ENCODE measurements at regions not wholly inside any gene's neighbourhood (a gene's known extent, or its start where the extent isn't known, plus 50 kb on each side); places are given as distances from the start of the nearest gene placed in this dataset.
A peak's percentile ranks its signal among the peaks of the same experiment; 100 is the strongest.
"Not testable (repeated sequence)": the region's sequence is repeated elsewhere in the genome, so short reads cannot be mapped to it uniquely, and the experiment has no call there.

DNA sequence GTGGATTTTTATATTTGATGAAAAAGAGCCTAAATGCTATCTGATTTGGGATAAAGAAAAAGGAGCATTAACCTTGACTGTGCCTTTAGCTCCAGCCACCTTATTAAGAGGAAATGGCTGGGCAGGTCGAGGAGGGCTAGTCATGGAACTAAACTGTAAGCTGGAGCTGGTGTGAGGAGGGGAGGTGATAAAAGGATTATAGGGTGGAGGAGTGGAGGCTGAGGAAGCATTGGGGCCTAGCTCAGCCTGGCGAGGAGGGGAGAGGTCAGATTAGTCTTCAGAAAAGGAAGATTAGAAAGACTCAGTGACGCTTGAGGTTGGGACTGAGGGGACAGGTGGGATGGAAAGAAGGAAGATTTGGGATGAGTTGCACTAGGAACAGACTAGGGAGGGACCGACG is 222.7 kb downstream of the OTOP1 start:
- not testable (repeated sequence) for DNase-seq; H3K9me3 ChIP-seq (ENCODE audit: insufficient read depth, low read depth, low read length); H3K18ac ChIP-seq (ENCODE audit: low read length); H4K12ac ChIP-seq (ENCODE audit: low read depth, low read length); H3K23ac ChIP-seq (ENCODE audit: low read length); H2BK12ac ChIP-seq (ENCODE audit: low read length); H3K27ac ChIP-seq (ENCODE audit: low read depth, low read length); H3K79me2 ChIP-seq (ENCODE audit: control insufficient read depth, insufficient read depth, low read length, poor library complexity); H2AK5ac ChIP-seq (ENCODE audit: low read length); H3K4me1 ChIP-seq (ENCODE audit: control insufficient read depth in 1 of 2, insufficient read depth in 2 of 2, low read length in 2 of 2); H2BK5ac ChIP-seq (ENCODE audit: low read depth, low read length, poor library complexity); H2AFZ ChIP-seq (ENCODE audit: insufficient read depth, low read length, poor library complexity); H2BK120ac ChIP-seq (ENCODE audit: insufficient read depth, low read length, poor library complexity); H3K4ac ChIP-seq (ENCODE audit: low read depth, low read length); H3K36me3 ChIP-seq (ENCODE audit: control insufficient read depth in 1 of 2, insufficient read depth in 2 of 2, low read length in 2 of 2); H3K79me1 ChIP-seq (ENCODE audit: low read length); H3K4me2 ChIP-seq (ENCODE audit: low read length); H3K14ac ChIP-seq (ENCODE audit: low read length); H3K9ac ChIP-seq (ENCODE audit: low read length); H4K8ac ChIP-seq (ENCODE audit: low read depth, low read length); H4K91ac ChIP-seq (ENCODE audit: low read depth, low read length); H3K27me3 ChIP-seq (ENCODE audit: insufficient read depth, low read length); H3K4me3 ChIP-seq (ENCODE audit: low read depth, low read length)
- no CpG with 5 or more reads among the region's 5 CpGs for WGBS (ENCODE audit: extremely low coverage, insufficient coverage, insufficient read length)

DNA sequence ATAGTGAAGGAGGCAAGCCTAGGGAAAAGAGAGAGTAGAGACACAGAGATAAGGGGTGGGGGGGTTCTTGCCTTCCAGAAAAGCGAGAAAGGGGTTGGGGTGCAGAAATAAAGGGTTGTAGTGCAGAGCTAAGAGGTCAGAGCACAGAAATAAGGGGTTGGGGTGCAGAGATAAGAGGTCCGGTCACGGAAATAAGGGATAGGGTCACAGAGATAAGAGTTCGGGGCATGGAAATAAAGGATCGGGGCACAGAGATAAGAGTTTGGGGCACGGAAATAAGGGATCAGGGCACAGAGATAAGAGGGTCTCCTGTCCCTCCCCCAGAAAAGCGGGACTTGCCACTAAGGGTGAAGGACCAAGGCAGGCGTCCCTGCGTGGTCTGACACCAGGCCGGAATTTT is 222.0 kb downstream of the OTOP1 start:
- H3K18ac ChIP-seq (ENCODE audit: low read length); H3K27ac ChIP-seq (ENCODE audit: low read depth, low read length); DNase-seq; H3K79me2 ChIP-seq (ENCODE audit: control insufficient read depth, insufficient read depth, low read length, poor library complexity); H2AK5ac ChIP-seq (ENCODE audit: low read length); H2AFZ ChIP-seq (ENCODE audit: insufficient read depth, low read length, poor library complexity); H3K14ac ChIP-seq (ENCODE audit: low read length); H4K91ac ChIP-seq (ENCODE audit: low read depth, low read length); H3K4me2 ChIP-seq (ENCODE audit: low read length); H3K4ac ChIP-seq (ENCODE audit: low read depth, low read length); H2BK12ac ChIP-seq (ENCODE audit: low read length); H3K27me3 ChIP-seq (ENCODE audit: insufficient read depth, low read length); H3K4me3 ChIP-seq (ENCODE audit: low read depth, low read length); H2BK5ac ChIP-seq (ENCODE audit: low read depth, low read length, poor library complexity); H4K8ac ChIP-seq (ENCODE audit: low read depth, low read length); H2BK120ac ChIP-seq (ENCODE audit: insufficient read depth, low read length, poor library complexity); H3K23ac ChIP-seq (ENCODE audit: low read length); H4K12ac ChIP-seq (ENCODE audit: low read depth, low read length); H3K36me3 ChIP-seq (ENCODE audit: control insufficient read depth in 1 of 2, insufficient read depth in 2 of 2, low read length in 2 of 2); H3K9ac ChIP-seq (ENCODE audit: low read length); H3K4me1 ChIP-seq (ENCODE audit: control insufficient read depth in 1 of 2, insufficient read depth in 2 of 2, low read length in 2 of 2); H3K9me3 ChIP-seq (ENCODE audit: insufficient read depth, low read depth, low read length); H3K79me1 ChIP-seq (ENCODE audit: low read length): not testable (repeated sequence)
- WGBS (ENCODE audit: extremely low coverage, insufficient coverage, insufficient read length), result no CpG with 5 or more reads among the region's 10 CpGs

DNA sequence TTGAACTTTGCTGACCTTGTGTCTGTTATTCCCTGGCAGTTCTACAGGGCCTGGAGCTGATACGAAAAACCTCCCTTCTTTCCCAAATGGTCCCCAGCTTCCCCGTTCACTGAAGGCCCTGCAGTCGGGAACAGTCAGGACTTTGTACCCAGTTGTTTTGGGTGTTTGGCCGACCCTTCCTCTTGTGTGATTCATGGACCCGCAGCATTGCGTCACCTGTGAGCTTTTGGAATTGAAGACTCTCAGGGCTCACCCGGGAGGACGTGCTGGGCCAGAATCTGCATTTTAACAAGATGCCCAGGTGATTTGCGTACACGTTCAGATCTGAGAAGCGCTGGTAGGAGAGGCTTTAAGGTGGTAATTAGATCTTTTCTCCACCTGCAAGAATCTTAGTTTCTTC is 220.4 kb downstream of the OTOP1 start:
- H3K36me3 ChIP-seq (ENCODE audit: control insufficient read depth in 1 of 2, insufficient read depth in 2 of 2, low read length in 2 of 2); H3K4me3 ChIP-seq (ENCODE audit: low read depth, low read length); H3K27me3 ChIP-seq (ENCODE audit: insufficient read depth, low read length); H4K12ac ChIP-seq (ENCODE audit: low read depth, low read length); H3K27ac ChIP-seq (ENCODE audit: low read depth, low read length); H2AK5ac ChIP-seq (ENCODE audit: low read length); H3K9ac ChIP-seq (ENCODE audit: low read length); H3K4ac ChIP-seq (ENCODE audit: low read depth, low read length); H2AFZ ChIP-seq (ENCODE audit: insufficient read depth, low read length, poor library complexity); H2BK12ac ChIP-seq (ENCODE audit: low read length); H3K14ac ChIP-seq (ENCODE audit: low read length); H4K91ac ChIP-seq (ENCODE audit: low read depth, low read length); H2BK120ac ChIP-seq (ENCODE audit: insufficient read depth, low read length, poor library complexity); H4K8ac ChIP-seq (ENCODE audit: low read depth, low read length); H2BK5ac ChIP-seq (ENCODE audit: low read depth, low read length, poor library complexity); H3K79me2 ChIP-seq (ENCODE audit: control insufficient read depth, insufficient read depth, low read length, poor library complexity); H3K4me1 ChIP-seq (ENCODE audit: control insufficient read depth in 1 of 2, insufficient read depth in 2 of 2, low read length in 2 of 2); H3K9me3 ChIP-seq (ENCODE audit: insufficient read depth, low read depth, low read length); H3K79me1 ChIP-seq (ENCODE audit: low read length); H3K23ac ChIP-seq (ENCODE audit: low read length); H3K4me2 ChIP-seq (ENCODE audit: low read length); H3K18ac ChIP-seq (ENCODE audit: low read length): not testable (repeated sequence)
- DNase-seq, result peak; percentile 54 to 84
- no CpG with 5 or more reads among the region's 11 CpGs for WGBS (ENCODE audit: extremely low coverage, insufficient coverage, insufficient read length)

DNA sequence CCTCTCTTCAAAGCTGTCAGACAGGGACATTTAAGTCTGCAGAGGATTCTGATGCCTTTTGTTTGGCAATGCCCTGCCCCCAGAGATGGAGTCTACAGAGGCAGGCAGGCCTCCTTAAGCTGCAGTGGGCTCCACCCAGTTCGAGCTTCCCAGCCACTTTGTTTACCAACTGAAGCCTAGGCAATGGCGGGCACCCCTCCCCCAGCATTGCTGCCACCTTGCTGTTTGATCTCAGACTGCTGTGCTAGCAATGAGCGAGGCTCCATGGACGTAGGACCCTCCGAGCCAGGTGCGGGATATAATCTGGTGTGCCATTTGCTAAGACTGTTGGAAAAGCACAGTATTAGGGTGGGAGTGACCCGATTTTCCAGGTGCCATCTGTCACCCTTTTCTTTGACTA is 207.7 kb downstream of the OTOP1 start:
- H3K4me2 ChIP-seq (ENCODE audit: low read length); H3K4me3 ChIP-seq (ENCODE audit: low read depth, low read length); H3K27ac ChIP-seq (ENCODE audit: low read depth, low read length); H2BK120ac ChIP-seq (ENCODE audit: insufficient read depth, low read length, poor library complexity); H3K4me1 ChIP-seq (ENCODE audit: control insufficient read depth in 1 of 2, insufficient read depth in 2 of 2, low read length in 2 of 2); H3K9me3 ChIP-seq (ENCODE audit: insufficient read depth, low read depth, low read length); H2BK12ac ChIP-seq (ENCODE audit: low read length); H2AFZ ChIP-seq (ENCODE audit: insufficient read depth, low read length, poor library complexity); H3K79me1 ChIP-seq (ENCODE audit: low read length); H3K27me3 ChIP-seq (ENCODE audit: insufficient read depth, low read length); H2AK5ac ChIP-seq (ENCODE audit: low read length); H3K9ac ChIP-seq (ENCODE audit: low read length); H3K36me3 ChIP-seq (ENCODE audit: control insufficient read depth in 1 of 2, insufficient read depth in 2 of 2, low read length in 2 of 2); H3K18ac ChIP-seq (ENCODE audit: low read length); DNase-seq; H3K4ac ChIP-seq (ENCODE audit: low read depth, low read length); H3K23ac ChIP-seq (ENCODE audit: low read length); H3K79me2 ChIP-seq (ENCODE audit: control insufficient read depth, insufficient read depth, low read length, poor library complexity); H4K91ac ChIP-seq (ENCODE audit: low read depth, low read length); H4K8ac ChIP-seq (ENCODE audit: low read depth, low read length); H3K14ac ChIP-seq (ENCODE audit: low read length); H2BK5ac ChIP-seq (ENCODE audit: low read depth, low read length, poor library complexity); H4K12ac ChIP-seq (ENCODE audit: low read depth, low read length): not testable (repeated sequence)
- WGBS (ENCODE audit: extremely low coverage, insufficient coverage, insufficient read length), result no CpG with 5 or more reads among the region's 7 CpGs

DNA sequence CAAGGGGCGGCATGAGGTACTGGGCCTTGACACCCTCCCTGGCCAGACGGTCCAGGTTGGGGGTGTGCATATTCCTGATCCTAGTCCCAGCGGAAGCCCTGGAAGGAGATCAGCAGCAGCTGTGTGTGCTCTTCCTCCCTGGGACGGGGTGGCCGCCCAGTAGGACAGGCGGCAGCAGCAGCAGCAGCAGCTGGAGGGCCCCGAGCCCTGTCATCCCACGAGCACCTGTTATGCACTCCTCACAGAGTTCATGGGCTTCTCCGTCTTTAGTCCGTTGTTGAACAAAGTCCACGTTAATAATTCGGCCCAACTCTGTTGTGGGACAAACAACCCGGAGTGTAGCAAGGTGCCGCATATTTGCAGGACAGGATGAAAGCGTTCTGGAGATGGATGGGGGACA is 205.6 kb downstream of the OTOP1 start:
- not testable (repeated sequence) for H3K23ac ChIP-seq (ENCODE audit: low read length); H4K8ac ChIP-seq (ENCODE audit: low read depth, low read length); H3K27ac ChIP-seq (ENCODE audit: low read depth, low read length); H3K9ac ChIP-seq (ENCODE audit: low read length); H4K12ac ChIP-seq (ENCODE audit: low read depth, low read length); H3K18ac ChIP-seq (ENCODE audit: low read length); H3K79me1 ChIP-seq (ENCODE audit: low read length); H3K79me2 ChIP-seq (ENCODE audit: control insufficient read depth, insufficient read depth, low read length, poor library complexity); H3K4me1 ChIP-seq (ENCODE audit: control insufficient read depth in 1 of 2, insufficient read depth in 2 of 2, low read length in 2 of 2); H3K36me3 ChIP-seq (ENCODE audit: control insufficient read depth in 1 of 2, insufficient read depth in 2 of 2, low read length in 2 of 2); H2BK120ac ChIP-seq (ENCODE audit: insufficient read depth, low read length, poor library complexity); H3K4me2 ChIP-seq (ENCODE audit: low read length); DNase-seq; H2AFZ ChIP-seq (ENCODE audit: insufficient read depth, low read length, poor library complexity); H3K9me3 ChIP-seq (ENCODE audit: insufficient read depth, low read depth, low read length); H2BK5ac ChIP-seq (ENCODE audit: low read depth, low read length, poor library complexity); H3K14ac ChIP-seq (ENCODE audit: low read length); H2AK5ac ChIP-seq (ENCODE audit: low read length); H4K91ac ChIP-seq (ENCODE audit: low read depth, low read length); H3K27me3 ChIP-seq (ENCODE audit: insufficient read depth, low read length); H3K4ac ChIP-seq (ENCODE audit: low read depth, low read length); H3K4me3 ChIP-seq (ENCODE audit: low read depth, low read length); H2BK12ac ChIP-seq (ENCODE audit: low read length)
- no CpG with 5 or more reads among the region's 15 CpGs for WGBS (ENCODE audit: extremely low coverage, insufficient coverage, insufficient read length)

All from trophoblast cell (in vitro differentiated cells and primary cell).